HUES64 (cell line): ENCODE measurements at regions not wholly inside any gene's neighbourhood (a gene's known extent, or its start where the extent isn't known, plus 50 kb on each side); places are given as distances from the start of the nearest gene placed in this dataset.

Source experiments
- H3K27ac ChIP-seq: 2 replicates; pipeline ENCODE4 v1.7.0; 2013; ENCODE audit warnings: low read depth, low read length, inconsistent platforms
- H3K27me3 ChIP-seq: 2 replicates; pipeline ENCODE4 v1.6.1; 2013; ENCODE audit warnings: mild to moderate bottlenecking, low read length; ENCODE audit not compliant: insufficient read depth
- H3K36me3 ChIP-seq: 2 replicates; pipeline ENCODE4 v1.6.1; 2013; ENCODE audit warnings: mild to moderate bottlenecking, low read length; ENCODE audit not compliant: insufficient read depth
- H3K4me1 ChIP-seq: 2 replicates; pipeline ENCODE4 v1.6.1; 2013; ENCODE audit warnings: mild to moderate bottlenecking, low read length, moderate library complexity; ENCODE audit not compliant: insufficient read depth
- H3K4me3 ChIP-seq: 2 replicates; pipeline ENCODE4 v1.5.1; 2013; ENCODE audit warnings: mild to moderate bottlenecking, low read length, moderate library complexity
- H3K9ac ChIP-seq: 2 replicates; pipeline ENCODE4 v1.6.1; 2013; ENCODE audit warnings: mild to moderate bottlenecking, low read depth, low read length
- H3K9me3 ChIP-seq: 2 replicates; pipeline ENCODE4 v1.6.1; 2013; ENCODE audit warnings: low read depth, low read length; ENCODE audit not compliant: insufficient read depth
- WGBS: fragments of 150-250, 120-280 bp; methylation state at CpG from one replicate; pipeline ENCODE4 v1.1.7; 2013; ENCODE audit warnings: missing lambda C conversion rate; 5-methylcytosine and 5-hydroxymethylcytosine counted together

DNA sequence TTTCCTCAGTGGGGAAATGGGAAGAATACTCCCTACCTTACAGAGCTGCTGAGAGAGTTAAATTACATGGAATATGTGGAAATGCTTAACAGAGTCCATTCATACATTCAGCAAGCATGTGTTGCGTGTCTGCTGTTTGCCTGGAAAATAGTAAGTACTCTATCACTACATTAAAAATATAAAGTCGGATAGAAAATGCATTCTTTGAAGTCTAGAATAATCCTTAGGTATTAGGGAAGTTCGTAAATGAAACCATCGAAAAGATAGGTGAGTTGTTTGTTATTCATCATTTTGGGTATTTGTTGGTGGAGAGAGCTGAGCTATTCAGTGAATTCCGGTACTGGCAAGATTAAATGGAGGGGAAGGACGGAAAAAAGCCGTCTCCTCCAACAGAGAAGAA is 200.1 kb downstream of the OPA1 start:
- Histone ChIP-seq H3K9me3 (no peaks in the 10 kb centered on the region), H3K27me3 (peaks cover 20% of the 10 kb centered on the region), H3K9ac (no peak overlapping the region), H3K4me1 (peaks cover 31% of the 10 kb centered on the region), H3K36me3 (no peaks in the 10 kb centered on the region), H3K27ac (no peak overlapping the region), H3K4me3 (no peak overlapping the region)
- WGBS, result 71% methylated on average over 6 of the region's 7 CpGs

DNA sequence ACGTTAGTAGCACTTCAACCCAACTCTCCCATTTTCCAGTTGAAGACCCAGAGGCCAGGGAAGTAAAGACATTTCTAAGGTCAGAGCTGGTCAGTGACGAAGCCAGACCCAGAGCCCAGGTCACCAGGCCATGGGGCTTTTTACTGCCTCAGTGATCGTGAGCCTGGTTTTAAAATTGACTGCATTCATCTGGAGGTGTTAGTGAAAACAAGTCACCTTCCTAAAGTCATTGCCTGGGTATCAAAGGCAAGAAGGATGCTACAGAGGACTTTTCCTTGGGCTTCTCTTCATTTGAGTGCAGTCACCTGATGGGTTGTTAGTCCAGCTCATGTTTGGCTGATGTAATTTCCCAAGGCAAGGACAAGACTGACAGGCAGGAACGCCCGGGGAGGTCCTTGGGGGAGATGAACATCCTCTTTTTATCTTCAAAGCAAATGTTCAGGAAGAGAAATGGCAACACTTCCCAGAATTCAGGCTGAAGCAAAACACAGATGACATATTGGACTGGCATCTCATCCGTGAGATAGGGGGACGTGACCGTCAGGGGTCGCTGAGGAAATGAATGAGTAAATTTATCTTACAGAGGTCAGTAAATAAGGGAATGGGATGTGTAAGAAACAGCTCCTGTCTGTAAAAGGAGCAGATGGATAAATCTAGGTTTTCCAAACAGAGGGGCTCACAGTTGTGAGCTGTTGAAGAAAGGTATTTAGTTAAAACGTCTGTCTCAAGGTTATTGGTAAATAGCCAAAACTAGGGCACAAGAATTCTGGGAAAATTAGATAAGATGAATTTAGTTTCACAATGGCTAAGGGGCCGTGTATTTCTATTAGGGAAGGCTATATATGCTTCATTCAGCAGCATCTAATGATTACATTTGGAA is 201.2 kb downstream of the OPA1 start:
- peaks cover 17% of the 10 kb centered on the region for H3K27me3 ChIP-seq
- H3K9ac ChIP-seq, result no peak overlapping the region
- no peaks in the 10 kb centered on the region for H3K9me3 ChIP-seq
- H3K4me3 ChIP-seq, result no peak overlapping the region
- H3K4me1 ChIP-seq, result peaks cover 24% of the 10 kb centered on the region
- no peaks in the 10 kb centered on the region for H3K36me3 ChIP-seq
- 79% methylated on average over 11 of the region's 11 CpGs for WGBS
- no peak overlapping the region for H3K27ac ChIP-seq

DNA sequence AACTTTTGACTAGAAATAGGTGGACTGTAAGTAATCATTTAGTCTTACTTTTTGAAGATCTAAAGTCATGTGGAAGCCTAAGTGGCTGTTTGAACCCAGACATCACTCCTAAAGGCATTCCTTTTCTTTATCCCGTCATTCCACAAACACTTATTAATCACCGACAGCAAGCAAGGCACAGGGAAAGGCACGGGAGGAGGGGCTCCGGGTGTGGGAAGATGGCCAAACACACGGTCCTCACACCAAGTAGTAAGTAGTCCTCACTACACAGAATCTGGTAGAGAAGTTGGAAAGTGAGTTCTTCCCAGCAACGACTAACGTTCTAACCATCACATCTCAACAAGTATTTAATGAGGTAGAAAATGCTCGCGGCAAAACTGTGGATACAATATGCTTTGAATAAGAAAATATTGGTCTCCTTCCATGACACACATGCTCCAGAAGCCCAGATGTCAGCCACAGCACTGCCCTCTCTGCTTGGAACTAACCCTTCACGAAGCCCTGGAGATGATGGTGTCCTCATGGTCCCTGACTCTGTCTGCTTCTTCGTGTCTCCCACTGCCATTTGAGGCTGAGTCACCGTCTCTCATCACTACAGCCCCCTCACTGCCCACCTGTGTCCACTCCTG is 202.2 kb downstream of the OPA1 start:
- Histone ChIP-seq H3K9ac (no peak overlapping the region), H3K36me3 (no peaks in the 10 kb centered on the region), H3K27me3 (peaks cover 10% of the 10 kb centered on the region; the same call in 1 of the 2 replicates), H3K4me3 (no peak overlapping the region), H3K4me1 (peaks cover 20% of the 10 kb centered on the region), H3K27ac (no peak overlapping the region), H3K9me3 (no peaks in the 10 kb centered on the region)
- WGBS, result 95% methylated on average over 8 of the region's 12 CpGs

DNA sequence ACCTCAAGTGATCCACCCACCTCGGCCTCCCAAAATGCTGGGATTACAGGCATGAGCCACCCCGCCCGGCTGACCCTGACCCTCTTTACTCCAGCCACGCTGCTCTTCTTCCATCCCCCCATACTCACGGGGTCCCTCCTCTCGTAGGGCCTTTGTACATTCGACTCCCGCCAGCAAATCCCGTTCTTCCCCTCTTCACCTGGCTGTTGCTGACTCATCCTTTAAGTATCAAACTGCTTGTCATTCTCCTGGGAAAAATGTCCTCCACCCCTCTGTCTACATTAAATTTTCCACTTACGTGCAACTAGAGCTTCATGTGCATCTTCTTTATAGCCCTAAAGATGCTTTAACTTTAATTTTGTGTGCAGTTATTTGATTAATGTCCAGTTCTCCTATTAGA is 203.1 kb downstream of the OPA1 start:
- Histone ChIP-seq H3K4me3 (no peak overlapping the region), H3K27me3 (0 out of 2 replicates have a peak, but pooled peaks cover 1% of the 10 kb centered on the region), H3K27ac (no peak overlapping the region), H3K36me3 (no peaks in the 10 kb centered on the region), H3K9me3 (no peaks in the 10 kb centered on the region), H3K9ac (no peak overlapping the region), H3K4me1 (peaks cover 20% of the 10 kb centered on the region)
- 92% methylated on average over 10 of the region's 10 CpGs for WGBS

DNA sequence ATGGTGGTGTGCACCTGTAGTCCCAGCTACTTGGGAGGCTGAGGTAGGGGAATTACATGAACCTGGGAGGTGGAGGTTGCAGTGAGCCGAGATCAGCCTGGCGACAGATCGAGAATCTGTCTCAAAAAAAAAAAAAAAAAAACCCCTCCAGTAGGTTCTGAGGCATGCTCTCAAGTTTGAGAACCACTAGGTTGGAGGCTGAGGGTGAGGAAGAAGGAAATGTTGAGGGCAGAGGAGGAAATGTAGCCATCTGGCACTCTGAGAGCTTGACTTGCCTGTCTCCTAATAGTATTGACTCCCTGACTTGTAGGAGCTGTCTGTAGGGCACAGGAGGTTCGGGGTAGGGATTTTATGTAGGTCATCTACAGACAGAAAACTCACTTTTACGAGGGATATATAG is 204.6 kb downstream of the OPA1 start:
- Histone ChIP-seq H3K9me3 (no peaks in the 10 kb centered on the region), H3K27me3 (no peaks in the 10 kb centered on the region), H3K4me1 (peaks cover 10% of the 10 kb centered on the region), H3K9ac (no peak overlapping the region), H3K4me3 (no peak overlapping the region), H3K36me3 (no peaks in the 10 kb centered on the region), H3K27ac (no peak overlapping the region)
- 94% methylated on average over 2 of the region's 5 CpGs for WGBS

DNA sequence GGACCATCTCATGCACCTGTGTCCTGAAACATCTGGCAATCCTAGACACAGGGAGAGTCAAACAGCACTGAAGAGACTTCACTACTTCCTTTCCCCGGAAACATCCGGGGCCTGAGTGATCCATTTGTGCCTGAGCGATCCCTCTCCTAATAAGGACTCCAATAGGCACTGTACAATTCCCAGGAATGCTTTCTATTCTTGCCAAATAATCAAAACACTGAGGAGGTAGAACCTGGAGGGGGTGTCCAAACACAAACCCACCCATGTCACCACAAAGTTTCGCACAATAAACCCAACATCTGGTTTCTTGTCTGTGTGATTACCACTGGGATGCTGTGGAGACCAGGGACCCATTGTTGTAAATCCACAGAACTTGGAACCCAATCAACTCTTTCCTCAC is 205.0 kb downstream of the OPA1 start:
- Histone ChIP-seq H3K36me3 (no peaks in the 10 kb centered on the region), H3K27me3 (no peaks in the 10 kb centered on the region), H3K27ac (no peak overlapping the region), H3K4me1 (peaks cover 8% of the 10 kb centered on the region), H3K4me3 (no peak overlapping the region), H3K9ac (no peak overlapping the region), H3K9me3 (no peaks in the 10 kb centered on the region)
- 95% methylated on average over 4 of the region's 4 CpGs for WGBS

DNA sequence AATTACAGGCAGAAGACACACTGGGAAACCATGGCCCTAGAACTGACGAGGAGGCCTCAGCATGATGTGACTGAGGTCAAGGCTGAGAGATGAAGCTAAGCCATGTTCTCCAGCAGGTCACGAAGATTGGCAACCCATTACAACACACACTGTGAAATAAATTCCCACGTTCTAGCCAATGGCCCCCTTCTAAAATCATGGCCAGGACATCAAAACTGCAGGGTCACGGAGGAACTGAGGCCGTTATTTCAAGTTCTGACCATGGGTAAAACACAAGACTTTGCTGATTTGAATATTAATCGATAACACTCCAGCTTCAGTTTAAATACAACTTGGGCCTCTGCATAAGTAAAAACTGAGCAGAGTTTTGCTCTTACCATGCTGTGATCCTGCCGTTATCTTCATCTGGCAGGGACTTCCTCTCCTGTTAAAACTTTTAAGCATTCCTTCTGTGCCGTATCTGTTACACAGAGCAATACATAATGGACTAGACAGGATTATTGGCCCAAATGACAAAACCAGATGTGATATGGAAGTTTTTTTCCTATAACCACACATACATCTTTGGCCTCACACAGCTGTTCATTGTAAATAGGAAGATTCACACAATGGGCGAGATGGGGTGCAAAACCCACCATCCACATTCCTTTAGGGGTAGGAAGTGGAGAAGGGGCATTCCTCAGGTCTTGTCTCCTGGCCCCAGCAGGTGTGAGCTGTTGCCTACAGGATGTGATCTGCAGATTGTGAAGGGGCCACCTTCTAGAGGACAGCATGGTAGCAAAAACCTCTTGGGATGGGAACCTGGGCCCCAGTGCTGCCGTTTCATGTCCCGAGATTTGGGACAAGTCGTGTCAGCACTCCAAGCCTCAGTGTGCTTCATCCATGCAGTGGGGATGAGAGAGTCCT is 207.4 kb downstream of the OPA1 start:
- no peak overlapping the region for H3K9ac ChIP-seq
- H3K27me3 ChIP-seq, result no peaks in the 10 kb centered on the region
- H3K27ac ChIP-seq, result no peak overlapping the region
- H3K4me3 ChIP-seq, result no peak overlapping the region
- 92% methylated on average over 11 of the region's 12 CpGs for WGBS
- no peaks in the 10 kb centered on the region for H3K9me3 ChIP-seq
- H3K36me3 ChIP-seq, result no peaks in the 10 kb centered on the region
- no peaks in the 10 kb centered on the region for H3K4me1 ChIP-seq

DNA sequence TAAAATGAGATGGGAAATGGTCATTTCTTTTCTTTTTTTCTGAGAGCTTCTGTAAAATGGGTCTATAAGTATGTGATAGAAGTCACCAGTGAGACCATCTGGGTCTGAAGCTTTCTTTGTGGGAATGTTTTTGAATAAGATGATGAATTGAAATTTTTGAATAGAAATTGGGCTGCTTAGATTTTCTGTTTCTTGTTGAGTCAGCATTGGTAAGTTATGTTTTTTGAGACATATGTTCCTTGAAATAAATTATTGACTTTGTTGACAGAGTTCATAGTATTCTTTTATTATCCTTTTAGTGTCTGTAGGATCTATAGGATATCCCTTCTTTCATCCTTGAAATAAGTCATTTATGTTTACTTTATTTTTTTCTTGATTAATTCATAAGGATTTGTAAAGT is 208.1 kb downstream of the OPA1 start:
- Histone ChIP-seq H3K4me1 (no peaks in the 10 kb centered on the region), H3K9ac (no peak overlapping the region), H3K9me3 (no peaks in the 10 kb centered on the region), H3K27ac (no peak overlapping the region), H3K27me3 (no peaks in the 10 kb centered on the region), H3K4me3 (no peak overlapping the region), H3K36me3 (no peaks in the 10 kb centered on the region)

DNA sequence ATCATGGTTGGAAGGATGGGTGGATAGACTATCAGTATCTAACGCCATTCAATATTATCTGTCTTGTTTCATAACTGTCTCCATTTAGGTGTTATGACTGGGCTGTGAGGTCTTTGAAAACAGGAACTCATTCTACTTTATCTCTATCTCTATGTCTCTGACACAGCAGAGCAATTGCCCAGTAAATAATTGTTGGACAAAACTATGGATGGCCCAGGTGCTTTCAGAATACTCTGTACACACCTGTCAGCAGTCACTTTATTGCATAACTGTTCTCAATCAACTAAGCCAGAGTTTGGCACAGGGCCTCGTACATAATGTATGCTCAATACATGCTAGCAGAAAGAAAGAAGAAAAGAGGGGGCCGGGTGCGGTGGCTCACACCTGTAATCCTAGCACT is 210.3 kb downstream of the OPA1 start:
- Histone ChIP-seq H3K9ac (no peak overlapping the region), H3K27me3 (no peaks in the 10 kb centered on the region), H3K4me3 (no peak overlapping the region), H3K36me3 (no peaks in the 10 kb centered on the region), H3K9me3 (no peaks in the 10 kb centered on the region), H3K4me1 (no peaks in the 10 kb centered on the region), H3K27ac (no peak overlapping the region)
- 94% methylated on average over 3 of the region's 4 CpGs for WGBS

DNA sequence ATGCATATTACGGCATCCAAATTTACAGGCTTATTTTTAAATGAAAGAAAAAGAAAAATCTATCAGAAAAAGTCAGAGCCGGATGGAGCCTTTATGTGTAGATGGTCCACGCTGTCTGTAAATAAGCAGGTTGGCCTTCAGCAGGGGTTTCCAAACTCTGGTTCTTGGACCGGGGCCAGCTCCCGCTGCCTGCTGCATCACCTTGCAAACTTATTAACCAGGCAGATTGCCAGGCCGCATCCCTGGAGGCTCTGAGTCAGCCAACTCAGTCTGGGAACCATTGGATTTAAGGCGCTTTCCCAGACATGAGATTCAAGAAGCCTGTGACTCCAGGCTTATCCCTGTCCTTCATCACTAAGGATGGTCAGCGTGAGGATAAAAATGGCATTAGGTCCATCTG is 212.4 kb downstream of the OPA1 start:
- Histone ChIP-seq H3K4me3 (no peak overlapping the region), H3K4me1 (peaks cover 13% of the 10 kb centered on the region), H3K9ac (no peak overlapping the region), H3K27ac (no peak overlapping the region), H3K9me3 (no peaks in the 10 kb centered on the region), H3K36me3 (no peaks in the 10 kb centered on the region), H3K27me3 (no peaks in the 10 kb centered on the region)
- 93% methylated on average over 7 of the region's 8 CpGs for WGBS

DNA sequence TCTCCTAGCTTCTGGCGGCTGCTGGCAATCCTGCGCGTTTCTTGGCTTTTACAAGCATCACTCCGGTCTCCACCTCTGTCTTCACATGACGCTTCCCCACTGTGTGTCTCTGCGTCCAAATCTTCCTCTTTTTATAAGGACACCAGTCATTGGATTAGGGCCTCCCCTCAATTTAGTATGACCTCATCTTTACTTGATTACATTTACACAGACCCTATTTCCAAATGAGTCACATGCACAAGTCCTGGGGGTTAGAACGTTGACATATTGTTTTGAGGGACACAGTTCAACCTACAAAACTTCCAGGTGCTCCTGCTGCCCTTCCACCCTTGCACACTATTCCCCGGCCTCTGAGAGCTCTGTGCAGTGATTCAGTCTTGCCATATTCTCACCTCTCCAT is 215.3 kb downstream of the OPA1 start:
- Histone ChIP-seq H3K9me3 (no peaks in the 10 kb centered on the region), H3K9ac (no peak overlapping the region), H3K4me1 (peaks cover 37% of the 10 kb centered on the region), H3K27me3 (no peaks in the 10 kb centered on the region), H3K36me3 (no peaks in the 10 kb centered on the region), H3K4me3 (no peak overlapping the region), H3K27ac (no peak overlapping the region)
- WGBS, result 93% methylated on average over 8 of the region's 8 CpGs
